DMS 273 (cell line): ENCODE measurements at regions not wholly inside any gene's neighbourhood (a gene's known extent, or its start where the extent isn't known, plus 50 kb on each side); places are given as distances from the start of the nearest gene placed in this dataset.

ENCODE experiments used
- DNase-seq: peaks from one replicate; lab custom pipeline; 2025; ENCODE audit not compliant: unreplicated experiment; lab: John Stamatoyannopoulos, UW

DNA sequence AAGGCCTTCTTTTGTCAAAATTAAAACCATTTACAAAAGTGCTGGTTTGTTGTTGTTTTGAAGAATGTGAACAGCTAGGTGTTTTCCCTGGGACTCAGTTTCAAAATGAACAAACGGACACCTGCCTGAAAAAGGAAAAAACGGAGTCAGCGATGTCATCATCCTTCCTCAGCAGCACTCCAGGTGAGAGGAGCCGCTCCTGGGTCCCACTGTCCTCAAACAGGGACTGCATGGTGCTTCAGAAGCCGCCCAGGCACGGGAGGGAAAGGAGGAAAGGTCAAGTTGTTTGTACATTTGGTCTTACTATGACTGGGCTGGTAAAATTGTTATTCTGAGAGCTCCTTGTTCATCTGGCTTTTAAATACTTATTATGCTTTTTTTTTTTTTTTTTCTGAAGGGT, 69.0 kb upstream of the ZSWIM6 start:
- DNase-seq: no peak

GRCh38 chr5:61263561-61264272, 68.3 kb upstream of the ZSWIM6 start:
- DNase-seq: no peak

GRCh38 chr5:61264273-61264661, 67.8 kb upstream of the ZSWIM6 start:
- no peak for DNase-seq

DNA sequence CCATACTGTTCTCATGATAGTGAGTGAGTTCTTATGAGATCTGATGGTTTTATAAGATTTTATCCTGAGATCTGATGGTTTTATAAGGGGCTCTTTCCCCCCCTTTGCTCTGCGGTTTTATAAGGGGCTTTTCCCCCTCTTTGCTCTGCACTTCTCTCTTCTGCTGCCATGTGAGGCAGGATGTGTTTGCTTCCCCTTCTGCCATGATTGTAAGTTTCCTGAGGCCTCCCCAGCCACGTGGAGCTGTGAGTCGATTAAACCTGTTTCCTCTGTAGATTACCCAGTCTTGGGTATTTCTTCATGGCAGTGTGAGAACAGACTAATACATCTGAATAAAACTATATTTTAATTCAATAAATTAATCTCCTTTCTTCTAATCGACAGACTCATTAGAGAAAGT, 64.9 kb upstream of the ZSWIM6 start:
- no peak for DNase-seq

GRCh38 chr5:61268871-61269270, 63.2 kb upstream of the ZSWIM6 start:
- DNase-seq: no peak

DNA sequence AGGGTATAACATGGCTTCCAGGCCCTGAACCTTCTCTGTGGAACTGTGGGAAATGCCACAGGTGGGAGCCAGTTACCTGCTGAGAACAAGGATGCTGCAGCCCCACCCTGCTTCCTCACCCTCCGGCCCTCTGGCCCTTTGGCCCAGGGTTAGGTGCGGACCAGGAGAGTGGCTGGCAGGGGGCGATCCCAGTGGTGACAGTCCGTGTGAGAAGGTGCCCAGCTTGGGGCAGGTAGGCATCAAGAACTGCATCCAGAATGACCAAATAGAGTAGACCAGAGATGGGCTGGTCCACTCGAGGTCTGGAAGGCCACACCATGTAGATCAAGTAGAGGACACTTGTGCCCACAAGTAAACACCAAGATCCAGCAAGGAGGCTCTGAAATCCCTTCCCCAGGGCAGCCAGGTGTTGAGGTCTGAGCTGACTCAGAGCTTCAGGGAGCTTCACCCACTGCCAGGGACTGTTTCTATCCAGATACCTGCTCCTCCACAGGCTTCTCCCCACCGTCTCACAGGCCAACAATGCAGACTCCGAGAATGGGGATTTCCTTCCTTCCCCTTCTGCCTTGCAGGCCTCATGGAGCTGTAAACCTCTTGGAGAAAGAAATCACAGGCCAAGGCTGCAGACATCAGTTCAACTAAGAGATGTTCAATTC, 61.4 kb upstream of the ZSWIM6 start:
- DNase-seq: no peak

- DNase-seq: no peak
Measured at GRCh38 chr5:61272688-61273087, 59.4 kb upstream of the ZSWIM6 start.

DNA sequence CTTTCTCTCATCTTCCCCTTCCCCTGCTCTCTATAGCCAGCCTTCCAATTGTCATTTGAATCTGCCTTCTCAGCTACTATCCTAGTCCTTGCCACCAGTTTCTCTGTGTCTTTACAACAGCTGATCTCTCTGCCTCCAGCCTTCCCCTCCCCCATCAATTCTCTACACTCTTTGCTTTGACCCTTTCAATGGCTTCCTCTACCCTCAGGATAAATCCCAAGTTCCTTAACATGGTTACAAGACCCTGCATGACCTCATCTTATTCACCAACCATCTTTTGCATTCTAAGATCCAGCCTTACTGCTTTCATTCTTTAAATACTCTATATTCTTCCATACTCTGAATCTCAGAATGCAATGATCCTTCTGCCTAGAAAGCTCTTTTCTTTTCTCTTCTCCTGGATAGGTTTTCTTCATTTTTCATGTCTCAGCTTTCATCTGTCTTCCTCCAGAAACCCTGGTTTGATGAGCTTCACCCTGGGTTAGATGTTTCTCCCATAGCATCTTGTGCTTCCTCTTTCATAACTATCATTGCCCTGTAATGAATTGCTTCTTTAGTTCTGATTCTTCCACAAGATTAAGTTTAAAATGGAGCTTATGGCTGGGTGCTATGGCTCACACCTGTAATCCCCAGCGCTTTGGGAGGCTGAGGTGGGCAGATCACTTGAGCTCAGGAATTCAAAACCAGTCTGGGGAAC, 58.6 kb upstream of the ZSWIM6 start:
- DNase-seq: no peak

GRCh38 chr5:61274511-61274911, 57.5 kb upstream of the ZSWIM6 start:
- no peak for DNase-seq

DNA sequence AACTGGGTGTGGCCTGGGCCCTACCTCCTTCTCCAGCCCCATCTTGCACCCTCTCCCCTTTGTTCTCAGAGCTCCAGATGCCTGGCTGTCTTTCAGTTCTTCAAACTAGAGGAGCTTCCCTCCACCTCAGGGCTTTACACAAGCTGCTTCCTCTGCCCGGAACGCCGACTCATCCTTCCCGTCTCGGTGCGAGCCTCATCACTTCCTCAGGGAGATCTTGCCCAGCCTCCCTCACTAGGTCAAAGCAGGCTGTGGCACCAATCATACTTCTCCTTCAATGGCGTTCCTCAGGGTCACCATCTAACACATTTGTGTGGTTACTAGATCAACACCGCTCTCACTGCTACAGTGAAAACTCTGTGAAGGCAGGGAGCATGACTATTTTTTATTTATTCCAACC, 56.2 kb upstream of the ZSWIM6 start:
- DNase-seq: no peak

DNA sequence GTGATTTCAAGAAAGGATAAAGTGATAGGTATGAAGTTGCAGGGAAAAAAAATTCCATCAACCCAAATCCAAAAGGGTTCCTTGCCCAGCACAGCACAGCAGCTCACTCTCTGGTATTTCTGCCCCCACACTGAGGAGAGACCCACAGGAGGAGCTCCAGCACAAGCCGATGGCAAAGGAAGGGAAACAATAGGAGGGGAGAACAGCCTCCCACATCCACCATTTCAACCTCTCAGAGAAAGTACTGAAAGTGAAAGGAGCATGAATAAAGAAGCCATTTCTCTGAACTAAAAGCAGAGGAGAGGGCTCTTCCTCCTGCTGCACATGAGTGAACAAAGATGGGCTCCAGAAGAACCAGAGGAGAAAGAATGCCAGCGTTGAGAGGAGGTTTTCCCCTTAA, 54.9 kb upstream of the ZSWIM6 start:
- peak; percentile 18 for DNase-seq

DNA sequence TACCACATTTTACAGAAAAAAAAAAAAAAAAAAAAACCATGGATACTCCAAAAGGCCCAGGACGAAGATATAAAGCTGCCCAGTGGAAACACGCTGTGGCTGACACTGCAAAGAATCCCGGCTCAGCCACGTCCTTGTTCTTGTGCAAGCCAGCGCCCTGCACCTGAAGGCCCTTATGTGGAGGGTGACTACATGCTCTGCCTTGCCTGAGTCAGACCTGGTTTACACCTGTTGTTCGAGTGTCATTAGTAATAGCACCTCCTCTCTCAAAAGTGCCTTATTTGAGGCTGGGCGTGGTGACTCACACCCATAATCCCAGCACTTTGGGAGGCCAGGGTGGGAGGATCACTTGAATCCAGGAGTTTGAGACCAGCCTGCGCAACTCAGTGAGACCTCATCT, 54.3 kb upstream of the ZSWIM6 start:
- no peak for DNase-seq

GRCh38 chr5:61279725-61280124, 52.3 kb upstream of the ZSWIM6 start:
- peak; percentile 65 for DNase-seq

DNA sequence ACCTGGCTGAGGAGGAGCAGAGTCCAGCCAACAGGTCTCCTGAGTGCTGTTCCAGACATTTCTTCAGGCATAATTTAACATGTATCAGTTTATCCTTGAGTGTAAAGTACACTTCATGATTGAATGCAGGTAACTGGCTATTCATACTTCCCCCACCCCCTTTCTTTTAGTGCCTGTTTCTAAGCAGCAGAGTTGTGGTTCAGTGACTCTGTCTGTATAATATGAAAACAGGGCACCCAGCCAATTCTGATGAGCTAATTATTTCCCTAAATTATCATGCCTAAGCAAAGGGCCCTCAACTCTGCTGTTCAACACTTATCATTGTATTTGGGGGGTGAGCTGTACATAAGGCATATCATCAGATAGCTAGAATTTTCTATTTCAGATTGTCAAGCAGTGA, 51.9 kb upstream of the ZSWIM6 start:
- peak; percentile 96 for DNase-seq

GRCh38 chr5:61280761-61281427, 51.2 kb upstream of the ZSWIM6 start:
- peak; percentile 96 for DNase-seq

DNA sequence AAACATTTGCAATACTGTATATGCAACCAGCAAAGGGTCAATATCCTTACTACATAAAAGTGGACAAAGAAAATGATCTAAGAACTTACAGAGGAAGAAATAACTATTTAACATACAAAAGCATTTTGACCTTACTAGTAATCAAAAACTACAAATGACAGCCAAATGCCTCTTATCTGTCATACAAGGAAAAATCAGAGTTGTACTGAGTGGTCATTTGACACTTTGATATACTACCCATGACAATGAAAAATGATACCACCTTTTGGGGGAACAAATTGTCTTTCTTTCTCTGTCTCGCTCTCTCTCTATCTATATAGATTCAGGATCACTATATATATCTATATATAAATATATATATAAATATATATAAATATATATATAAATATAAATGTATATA, 50.4 kb upstream of the ZSWIM6 start:
- DNase-seq: no peak
